GM18499 (cell line): ENCODE measurements at regions not wholly inside any gene's neighbourhood (a gene's known extent, or its start where the extent isn't known, plus 50 kb on each side); places are given as distances from the start of the nearest gene placed in this dataset.
"Not testable (repeated sequence)": the region's sequence is repeated elsewhere in the genome, so short reads cannot be mapped to it uniquely, and the experiment has no call there.

Experiments
- ATAC-seq: cut with Tn5 transposase; IDR thresholded peaks from one replicate; pipeline ENCODE4 v1.9.1; 2021; ENCODE audit warnings: moderate number of reproducible peaks; ENCODE audit not compliant: insufficient read depth, unreplicated experiment

DNA sequence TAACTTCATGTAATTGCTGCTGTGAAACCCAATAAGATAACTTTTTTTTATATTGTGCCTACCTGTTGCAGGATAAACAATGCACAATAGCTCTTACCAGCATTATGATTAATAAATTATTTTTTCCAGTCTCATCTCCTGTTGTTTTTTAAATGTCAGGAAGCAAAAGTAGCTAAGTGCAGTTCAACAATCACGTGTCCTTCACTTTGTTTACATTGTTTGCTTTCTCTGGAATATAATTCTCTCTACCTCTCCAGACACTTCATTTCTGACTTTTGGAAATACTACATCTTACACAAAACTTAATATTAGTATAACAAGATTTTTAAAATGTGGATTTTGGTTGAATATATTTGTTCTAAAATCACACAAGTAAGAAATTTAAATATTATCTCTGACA, 1359.4 kb downstream of the SLITRK1 start:
- no peak for ATAC-seq

DNA sequence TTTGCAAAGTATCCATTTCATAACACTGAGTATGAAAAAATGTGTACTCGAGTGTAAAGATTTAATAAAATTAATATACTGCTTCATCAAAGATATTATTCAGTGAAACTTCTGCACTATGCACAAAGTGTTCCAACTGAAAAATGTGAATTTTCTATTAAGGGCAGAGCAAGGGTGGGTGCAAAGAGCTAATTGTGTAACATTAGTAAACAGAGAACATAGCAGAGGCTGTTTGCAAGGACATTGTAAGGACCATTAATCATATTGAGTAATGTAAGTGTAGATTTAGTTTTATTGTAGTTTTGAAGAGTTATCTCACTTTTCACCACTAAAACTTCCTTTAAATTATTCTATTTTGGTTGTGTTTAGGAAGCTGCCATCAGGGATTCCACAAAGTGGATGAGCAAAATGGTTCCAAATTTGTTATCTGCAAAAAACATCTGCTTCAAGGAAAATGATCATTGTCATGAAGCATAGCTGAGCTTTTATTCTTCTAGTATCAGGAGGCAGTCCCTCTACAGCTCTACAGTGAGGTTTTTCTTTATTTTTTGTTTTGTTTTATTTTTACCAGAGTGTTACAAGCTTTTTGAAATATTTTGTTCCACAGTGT, 1375.4 kb downstream of the SLITRK1 start:
- no peak for ATAC-seq

DNA sequence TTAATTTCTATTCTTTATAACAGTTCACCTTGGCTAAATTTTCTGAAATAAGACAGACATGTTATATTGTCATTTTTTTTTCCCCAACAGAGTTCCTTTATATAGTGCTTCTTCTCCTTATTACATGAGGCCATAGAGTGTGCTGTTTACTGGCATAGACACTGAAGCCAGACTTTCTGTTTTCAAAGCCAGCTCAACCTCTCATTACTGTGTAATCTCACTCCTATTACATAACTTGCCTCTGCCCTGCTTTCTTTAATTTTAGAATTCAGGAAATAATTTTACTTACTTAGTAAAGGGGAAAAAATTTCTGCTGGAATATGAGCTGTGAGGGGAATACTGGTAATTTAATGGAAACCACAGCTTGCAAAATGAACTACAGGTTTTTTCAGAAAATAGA, 1380.4 kb downstream of the SLITRK1 start:
- no peak for ATAC-seq

DNA sequence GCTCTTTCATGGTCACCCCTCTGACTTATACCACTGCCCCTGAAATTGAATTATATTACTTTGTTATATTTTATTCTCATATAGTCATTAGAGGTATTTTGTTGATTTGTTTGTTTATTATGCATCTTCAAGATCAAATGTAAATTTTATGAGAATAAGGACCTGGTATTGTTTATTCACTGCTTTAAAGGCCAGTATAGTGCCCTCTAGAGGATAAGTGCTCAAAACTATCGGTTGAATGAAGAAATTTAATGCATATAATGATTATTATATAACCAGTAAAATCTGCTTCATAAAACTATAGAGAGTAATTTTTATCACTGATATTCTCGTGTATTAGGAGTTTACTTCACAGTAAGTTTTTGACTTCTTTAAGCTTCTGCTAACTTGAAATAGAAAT, 1401.9 kb downstream of the SLITRK1 start:
- no peak for ATAC-seq

DNA sequence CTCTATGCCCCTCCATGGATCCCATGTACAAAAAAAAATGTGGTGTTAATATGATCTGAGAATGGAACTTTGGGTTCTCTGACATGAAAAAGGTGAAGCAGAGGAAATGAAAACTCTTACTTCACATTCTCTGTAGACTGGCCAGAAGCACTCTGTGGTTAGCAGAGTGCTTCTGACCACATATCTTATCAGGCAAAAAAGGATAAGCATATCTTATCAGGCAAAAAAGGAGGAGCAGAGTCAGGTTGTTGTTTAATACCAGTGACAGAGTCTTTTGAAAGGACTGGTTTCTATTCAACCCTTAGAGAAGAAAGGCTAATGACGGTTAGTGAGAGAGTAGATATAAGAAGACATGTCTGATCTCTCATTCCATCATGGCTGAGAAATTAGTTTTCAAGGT, 1404.8 kb downstream of the SLITRK1 start:
- ATAC-seq, result no peak

DNA sequence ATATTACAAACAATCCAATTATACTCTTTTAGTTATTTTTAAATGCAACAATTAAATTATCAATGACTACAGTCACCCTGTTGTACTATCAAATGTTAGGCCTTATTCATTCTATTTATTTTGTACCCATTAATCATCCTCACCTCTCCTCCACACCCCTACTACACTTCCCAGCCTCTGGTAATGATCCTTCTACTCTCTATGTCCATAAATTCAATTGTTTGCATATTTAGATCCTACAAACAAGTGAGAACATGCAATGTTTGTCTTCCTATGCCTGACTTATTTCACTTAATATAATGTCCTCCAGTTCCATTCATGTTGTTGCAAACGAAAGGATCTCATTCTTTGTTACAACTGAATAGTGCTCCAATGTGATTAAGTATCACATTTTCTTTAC, 1414.6 kb downstream of the SLITRK1 start:
- ATAC-seq, result no peak

DNA sequence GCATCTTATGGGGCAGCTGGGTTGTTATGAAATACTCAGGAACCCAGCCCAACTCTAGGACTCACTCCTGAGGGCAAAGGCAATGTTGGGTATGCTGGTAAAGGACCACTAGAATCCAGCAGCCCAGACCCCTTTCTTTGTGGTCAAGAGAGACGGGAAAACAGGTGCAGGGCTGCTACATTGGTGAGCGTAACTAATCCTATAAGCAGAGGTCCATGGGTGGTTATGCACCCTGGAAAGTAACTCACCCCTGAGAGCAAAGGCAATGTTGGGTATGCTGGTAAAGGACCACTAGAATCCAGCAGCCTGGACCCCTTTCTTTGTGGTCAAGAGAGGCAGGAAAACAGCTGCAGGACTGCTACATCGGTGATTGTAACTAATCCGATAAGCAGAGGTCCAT, 1422.7 kb downstream of the SLITRK1 start:
- ATAC-seq, result not testable (repeated sequence)

DNA sequence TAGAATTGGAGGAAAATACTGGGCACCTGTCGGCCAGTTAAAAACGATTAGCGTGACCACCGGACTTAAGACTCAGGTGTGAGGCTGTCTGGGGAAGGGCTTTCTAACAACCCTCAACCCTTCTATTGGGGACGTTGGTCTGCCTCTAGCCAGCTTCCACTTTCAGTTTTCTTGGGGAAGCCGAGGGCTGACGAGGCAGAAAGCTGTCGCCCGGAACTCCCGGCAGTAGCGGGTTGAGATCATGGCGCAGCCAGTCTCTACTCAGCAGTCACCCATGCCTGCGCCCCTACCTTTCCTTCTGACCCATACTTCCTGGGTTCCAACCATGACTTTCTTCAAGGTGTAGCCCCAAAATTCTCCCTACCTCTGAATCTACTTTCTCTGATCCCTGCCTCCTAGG, 1424.1 kb downstream of the SLITRK1 start:
- ATAC-seq, result no peak

DNA sequence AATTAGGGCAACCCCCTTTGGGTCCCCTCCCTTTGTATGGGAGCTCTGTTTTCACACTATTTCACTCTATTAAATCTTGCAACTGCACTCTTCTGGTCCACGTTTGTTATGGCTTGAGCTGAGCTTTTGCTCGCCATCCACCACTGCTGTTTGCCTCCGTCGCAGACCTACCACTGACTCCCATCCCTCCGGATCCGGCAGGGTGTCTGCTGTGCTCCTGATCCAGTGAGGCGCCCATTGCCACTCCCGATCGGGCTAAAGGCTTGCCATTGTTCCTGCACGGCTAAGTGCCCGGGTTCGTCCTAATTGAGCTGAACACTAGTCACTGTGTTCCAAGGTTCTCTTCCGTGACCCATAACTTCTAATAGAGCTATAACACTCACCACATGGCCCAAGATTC, 1424.7 kb downstream of the SLITRK1 start:
- ATAC-seq, result not testable (repeated sequence)

DNA sequence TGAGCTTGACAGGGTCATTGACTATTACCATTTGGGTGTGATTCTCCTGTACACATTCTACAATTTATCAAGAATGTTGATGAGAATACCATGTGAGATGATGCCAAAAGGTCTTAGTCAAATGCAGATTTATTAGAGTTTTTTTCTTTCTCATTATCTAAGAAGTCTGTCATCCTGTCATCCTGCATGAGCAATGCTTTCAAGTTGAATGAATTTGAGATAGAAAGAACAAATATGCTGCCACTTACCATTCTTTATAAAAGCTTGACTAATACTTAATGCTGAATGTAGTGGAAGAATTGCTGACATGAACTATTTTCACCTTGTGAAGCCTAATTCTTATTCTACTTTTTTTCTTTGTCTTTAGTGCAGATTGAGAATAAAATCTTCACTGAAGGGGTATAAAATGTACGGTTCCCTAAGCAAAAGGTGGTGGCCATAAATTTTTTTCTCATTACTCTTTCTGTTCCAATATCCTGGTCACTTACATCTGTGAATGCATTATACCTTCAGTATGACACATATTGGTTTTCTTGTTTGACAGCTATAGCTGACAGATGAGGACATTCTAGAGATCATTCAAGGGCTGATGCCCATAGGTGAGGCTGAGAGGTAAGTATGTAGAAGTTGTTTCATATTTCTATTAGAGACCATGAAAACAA, 1434.7 kb downstream of the SLITRK1 start:
- no peak for ATAC-seq

DNA sequence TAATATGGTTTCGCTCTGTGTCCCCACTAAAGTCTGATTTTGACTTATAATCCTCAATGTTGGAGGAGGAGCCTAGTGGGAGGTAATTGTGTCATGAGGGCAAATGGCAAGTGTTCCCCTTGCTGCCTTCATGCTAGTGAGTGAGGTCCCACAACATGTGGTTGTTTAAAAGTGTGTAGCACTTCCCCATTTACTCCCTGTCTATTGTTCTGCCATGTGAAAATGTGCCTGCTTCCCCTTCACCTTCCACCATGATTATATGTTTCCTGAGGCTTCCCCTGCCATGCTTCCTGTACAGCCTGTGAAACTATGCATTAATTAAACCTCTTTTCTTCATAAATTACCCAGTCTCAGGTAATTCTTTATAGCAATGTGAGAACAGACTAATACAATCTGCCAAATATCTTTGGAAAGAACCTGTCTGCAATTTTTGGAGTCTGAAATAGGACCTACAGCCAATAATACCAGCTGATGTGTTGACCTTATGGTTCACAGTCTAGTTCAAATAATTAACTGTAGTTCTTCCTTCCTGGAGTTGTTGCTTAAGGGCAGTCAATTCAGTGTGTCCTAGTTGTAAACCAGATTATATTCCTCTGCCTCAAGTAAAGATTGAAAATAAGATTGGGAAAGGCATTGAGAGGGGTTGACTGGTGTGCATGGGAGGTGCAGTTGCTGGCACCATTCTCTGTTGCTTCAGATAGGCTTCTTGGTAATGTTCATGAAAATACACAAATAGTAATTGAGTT, 1442.9 kb downstream of the SLITRK1 start:
- ATAC-seq, result no peak

DNA sequence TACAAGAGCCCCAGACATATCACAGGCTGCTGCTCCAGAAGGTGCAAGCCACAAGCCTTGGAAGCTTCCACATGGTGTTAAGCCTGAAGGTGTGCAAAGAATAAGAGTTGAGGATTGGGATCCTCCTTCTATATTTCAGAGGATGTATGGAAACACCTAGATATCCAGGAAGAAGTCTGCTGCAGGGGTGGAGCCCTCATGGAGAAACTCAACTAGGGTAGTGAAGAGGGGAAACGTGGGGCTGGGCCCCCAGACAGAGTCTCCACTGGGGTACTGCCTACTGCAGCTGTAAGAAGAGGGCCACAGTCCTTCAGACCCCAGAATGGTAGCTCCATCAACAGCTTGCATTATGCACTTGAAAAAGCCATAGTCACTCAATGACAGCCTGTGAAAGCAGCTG, 1444.0 kb downstream of the SLITRK1 start:
- ATAC-seq, result no peak

DNA sequence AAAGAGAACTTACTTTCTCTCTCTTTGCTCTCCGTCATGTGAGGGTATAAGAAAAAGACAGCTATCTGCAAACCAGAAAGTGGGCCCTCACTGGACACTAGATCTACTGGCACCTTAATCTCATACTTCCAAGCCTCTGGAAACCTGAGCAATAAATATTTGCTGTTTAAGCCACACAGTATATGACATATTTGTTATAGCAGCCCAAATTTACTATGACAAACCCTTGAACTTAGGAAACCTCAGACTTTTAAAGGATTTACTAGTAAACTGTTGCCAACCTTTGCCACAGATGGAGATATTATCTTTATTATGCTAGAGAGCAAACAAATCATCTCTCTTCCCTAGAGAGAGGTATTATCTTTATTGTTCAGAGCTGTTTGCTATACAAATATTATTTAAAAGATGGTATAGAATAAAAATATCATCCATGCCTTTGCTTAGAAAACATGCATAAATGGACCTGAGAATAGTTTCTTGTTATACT, 1446.1 kb downstream of the SLITRK1 start:
- ATAC-seq, result no peak

DNA sequence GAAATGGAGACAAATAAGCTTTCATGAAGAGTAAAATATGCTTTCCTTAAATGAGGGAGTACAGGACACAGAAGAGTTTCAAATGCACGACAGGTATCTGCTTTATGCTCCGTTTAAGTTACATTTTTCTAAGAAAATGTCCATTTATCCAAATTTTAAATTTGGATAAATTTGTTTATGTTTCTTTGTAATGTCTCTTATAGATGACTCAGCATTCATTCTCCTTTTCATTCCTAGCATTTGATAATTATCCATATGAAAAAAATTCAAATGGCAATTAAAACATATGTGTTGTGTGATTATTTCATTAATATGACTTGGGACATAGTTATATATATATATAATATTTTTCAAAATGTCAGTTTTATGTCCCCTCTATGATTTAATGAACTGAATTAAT, 1449.3 kb downstream of the SLITRK1 start:
- ATAC-seq, result no peak

DNA sequence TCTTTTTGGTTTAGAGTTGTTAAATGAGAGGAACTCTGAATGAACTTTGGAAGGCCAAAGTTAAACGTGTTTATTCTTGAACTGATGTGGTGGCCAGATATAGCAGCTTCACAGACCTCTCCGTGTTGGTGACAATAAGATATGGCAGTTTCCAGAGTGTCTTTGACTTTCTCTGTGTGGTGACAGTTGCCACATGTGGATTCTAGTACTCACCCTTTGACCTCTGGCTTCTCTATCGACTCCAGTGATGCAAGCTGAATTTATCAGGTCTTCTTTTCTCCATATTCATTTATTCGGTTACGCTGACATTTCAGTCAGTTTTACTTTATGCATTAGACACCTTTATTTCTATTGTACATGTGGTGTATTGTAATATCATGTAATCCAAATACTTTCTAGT, 1469.5 kb downstream of the SLITRK1 start:
- ATAC-seq, result no peak

DNA sequence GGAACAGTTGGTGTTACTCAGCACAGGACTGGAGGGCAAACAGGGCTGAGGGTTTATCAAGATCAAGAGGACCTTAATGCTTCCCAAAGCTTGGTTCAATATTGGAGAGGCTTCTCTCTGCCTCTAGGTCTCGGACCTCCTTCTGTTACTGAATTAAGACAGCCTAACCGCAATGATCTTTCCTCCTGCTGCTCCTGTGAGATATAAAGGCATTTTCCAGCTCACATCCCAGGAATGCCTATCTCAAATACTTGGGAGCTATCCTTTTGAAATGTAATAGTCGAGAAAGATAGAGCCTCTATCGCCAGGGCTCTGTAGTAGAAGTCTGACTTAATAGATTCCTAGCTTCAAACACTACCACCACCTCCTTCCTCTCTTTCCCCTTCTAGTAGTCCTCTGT, 1475.0 kb downstream of the SLITRK1 start:
- ATAC-seq, result no peak

DNA sequence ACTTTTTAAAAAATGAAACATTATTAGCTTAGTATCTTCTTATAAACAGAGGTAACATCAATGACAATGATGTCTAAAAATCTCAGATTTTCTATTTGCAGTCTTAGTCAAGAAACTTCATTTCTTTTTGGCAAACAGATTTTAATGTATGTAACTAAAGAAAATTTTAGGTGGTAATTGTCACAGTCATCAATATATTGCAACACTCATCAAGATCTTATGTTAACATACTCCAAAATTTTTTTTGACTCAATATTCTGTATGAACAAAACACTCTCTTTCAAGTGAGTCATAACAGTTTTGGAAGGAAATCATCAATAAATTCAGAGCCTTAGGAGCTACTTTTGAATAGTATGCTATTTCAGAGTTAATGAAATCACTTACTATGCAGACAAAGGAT, 1507.6 kb downstream of the SLITRK1 start:
- ATAC-seq, result no peak

DNA sequence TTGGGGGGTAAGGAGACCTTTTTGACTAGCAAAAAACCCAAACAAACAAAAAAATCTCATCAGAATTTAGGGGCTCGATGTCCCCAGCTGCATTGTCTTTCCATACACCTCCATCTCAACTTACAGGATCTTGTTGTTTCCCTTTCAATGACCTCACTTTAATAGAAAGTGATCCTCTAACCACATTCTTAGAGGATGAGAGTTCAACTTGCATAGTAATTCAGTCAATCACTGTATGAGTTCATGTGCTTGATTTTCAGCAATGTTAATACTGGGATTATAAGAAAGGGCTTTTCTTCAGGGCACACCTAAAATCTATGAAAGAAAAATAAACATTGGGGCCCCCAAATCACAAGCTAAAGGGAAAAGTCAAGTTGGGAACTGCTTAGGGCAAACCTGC, 1512.0 kb downstream of the SLITRK1 start:
- no peak for ATAC-seq

DNA sequence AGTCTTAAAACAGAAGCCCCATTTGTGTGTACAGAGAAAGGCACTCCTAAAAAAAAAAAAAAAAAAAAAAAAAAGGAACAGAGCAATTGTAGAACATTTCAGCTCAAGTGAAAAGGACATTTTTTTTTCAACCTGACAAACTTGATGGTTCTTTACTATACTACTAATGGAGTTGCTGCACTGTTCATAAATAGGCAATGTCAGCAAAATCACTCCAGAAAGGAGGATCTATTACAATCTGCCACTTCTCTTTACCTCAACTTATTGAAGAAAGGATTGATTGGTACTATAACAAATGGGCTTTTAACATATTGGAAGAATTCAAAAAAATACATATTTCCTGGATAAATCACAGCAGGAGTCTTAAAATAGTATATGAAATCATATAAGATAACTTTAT, 1517.7 kb downstream of the SLITRK1 start:
- no peak for ATAC-seq

DNA sequence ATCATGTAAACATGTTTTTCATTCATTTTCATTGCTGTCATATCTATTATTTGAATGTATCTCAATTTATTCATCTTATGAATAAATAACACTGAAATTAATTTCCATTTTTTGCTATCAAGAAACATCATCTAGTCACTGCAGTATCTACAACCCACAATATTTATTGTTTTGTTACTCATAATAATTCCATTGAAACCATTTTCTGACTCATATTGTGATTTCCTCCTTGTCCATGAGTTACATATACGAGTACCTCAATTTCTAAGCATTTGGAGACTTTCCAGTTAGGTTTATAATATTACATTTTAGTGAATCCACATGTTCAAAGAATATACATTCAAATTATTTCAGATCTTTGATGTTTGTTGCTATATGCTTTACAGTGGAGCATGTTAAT, 1524.0 kb downstream of the SLITRK1 start:
- ATAC-seq, result no peak

DNA sequence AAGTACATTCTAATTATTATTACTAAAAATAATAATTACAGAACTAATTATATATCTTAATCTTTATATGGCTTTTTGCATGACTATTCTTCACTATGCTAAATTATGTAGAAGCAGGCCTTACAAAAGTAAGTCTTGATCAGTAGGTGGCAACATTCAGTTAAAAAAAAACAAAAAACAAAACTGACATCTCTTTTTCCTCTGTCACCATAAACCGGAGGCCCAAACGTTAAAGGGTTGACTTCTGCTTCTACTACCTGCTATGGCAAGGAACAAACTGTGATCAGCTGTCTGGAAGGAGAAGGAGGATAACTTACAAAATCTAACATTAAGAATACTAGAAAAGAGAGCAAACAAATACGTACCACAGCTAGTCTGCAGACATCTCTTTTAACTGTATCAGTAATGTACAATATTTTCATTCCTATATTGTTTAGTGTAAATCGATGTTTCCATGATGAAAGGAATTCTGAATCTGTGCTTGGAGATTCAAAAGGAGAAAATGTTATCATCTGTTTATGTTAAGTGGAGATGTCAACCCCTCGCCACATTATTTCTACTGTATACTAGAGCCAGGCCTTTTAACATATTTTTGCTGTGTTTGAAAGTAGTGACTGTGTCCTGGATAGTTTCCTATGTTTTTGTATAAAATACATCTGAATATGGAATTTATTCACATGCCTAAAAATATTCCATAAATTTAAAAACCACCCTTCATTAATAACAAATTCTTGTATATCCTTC, 1525.4 kb downstream of the SLITRK1 start:
- no peak for ATAC-seq
